RPMI7951 (cell line): ENCODE measurements at regions not wholly inside any gene's neighbourhood (a gene's known extent, or its start where the extent isn't known, plus 50 kb on each side); places are given as distances from the start of the nearest gene placed in this dataset.
"Not testable (repeated sequence)": the region's sequence is repeated elsewhere in the genome, so short reads cannot be mapped to it uniquely, and the experiment has no call there.

Experiments
- DNase-seq: peaks from one replicate; pipeline ENCODE4 v3.0.0-alpha.2; 2012; ENCODE audit warnings: low read depth

GRCh38 chr10:43939389-43939938, 290.8 kb upstream of the ZNF32 start:
- no peak for DNase-seq

DNA sequence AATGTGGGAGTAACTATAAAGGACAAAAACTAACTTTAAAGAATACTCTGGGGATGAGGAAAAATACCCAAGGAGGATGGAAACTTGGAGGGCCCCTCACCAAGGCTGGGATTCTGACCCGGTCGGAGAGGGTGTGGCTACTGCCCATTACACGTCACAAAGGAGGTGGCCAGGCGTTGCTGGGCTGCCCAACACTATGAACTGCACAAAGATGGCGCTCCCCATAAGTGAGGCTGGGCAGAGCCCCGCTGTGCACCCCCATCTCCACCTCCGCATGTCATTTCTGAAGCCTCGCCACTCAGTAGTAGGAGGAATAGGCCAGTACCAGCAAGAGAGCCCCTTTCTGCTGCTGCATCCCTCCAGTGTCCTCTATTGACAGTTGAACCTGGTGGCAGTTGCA, 290.1 kb upstream of the ZNF32 start:
- no peak for DNase-seq

DNA sequence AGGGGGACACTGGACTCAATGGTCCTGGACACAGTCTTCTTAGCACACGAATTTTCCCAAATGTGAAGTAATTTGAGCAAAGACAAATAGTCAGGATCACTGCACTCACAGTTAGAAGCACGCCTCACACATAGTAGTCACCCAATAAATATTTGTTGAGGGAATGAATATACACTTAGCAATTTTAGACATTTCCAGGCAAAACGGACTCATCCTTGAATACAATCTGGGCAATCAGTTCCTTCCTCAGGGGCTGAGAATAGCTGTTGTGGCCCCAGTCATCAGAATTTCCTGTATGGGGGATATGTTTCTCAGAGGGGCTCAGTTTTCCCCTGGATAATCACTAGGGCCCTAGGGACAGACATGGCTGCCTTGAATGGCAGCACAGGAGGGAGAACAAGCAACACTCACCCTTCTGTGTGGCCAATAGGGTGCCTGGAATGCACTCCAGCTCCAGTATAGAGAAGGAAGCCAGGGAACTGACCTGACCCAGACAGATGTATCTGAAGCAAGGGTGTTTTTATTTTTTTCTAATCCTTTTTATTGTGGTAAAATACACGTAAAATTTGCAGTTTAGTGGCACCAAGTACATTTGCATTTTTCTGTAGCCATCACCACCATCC, 282.7 kb upstream of the ZNF32 start:
- DNase-seq, result peak; percentile 71

GRCh38 chr10:43930777-43931176, 282.1 kb upstream of the ZNF32 start:
- DNase-seq, result no peak

DNA sequence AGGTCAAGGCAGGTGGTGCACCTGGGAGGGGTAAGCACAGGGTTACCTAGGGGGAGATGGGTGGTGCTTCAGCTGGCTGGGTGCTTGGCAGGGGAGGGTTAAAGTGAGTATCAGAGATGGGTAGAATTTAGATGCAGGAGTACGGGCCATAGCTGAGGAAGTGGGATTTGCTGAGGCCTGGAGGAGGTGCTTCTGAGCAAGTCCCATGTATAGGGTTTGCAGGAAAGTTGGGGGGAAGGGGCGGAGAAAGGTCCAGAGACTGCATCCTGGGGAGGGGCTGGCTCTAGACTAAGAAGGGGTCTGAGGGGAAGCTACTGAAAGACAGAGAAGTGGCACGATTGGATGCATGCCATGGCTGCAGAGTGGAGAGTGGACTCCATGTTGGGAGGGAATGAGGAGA, 281.6 kb upstream of the ZNF32 start:
- DNase-seq, result no peak

DNA sequence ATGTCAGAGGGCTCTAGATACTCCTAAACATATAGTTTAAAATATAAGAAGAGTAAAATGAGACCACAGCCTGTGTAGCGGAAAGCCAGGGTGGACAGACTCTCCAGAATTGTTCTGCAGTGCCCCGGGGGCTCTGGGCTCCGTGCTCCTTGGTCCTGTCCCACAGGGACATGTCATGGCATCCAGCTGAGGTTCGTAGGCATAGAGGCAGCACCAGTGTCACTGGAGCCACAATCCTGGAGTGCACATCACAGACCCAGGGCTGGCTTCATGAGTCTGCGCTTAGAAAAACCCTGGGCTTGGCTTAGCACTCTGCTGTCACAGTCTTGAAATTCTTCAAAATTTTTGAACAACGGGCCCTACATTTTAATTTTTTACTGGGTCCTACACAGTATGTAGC, 280.4 kb upstream of the ZNF32 start:
- no peak for DNase-seq

DNA sequence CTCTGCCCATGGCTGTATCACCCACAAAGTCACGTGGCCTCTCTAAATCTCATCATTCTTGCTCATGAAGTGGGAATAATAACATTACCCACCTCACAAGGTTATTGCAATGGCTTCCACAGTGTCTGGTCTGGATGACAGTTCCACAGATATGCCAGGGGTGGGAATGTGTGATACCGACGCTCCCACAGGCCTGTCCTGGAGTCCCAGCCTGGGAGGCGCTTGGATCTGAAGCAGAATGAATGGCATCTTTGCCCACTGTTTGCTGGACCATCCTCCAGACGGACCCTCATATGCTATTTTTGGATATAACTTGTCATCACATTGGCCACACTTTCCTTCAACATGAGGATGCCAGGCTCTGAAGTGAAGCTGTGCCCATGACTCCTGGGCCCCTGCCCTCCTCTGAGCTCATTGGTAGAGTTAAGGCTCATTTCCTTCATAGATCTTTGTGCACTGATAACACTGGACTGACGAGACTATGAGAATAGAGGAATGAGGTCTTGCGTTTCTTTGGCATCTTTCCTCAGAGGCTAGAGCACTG, 279.8 kb upstream of the ZNF32 start:
- no peak for DNase-seq

GRCh38 chr10:43926875-43927406, 278.3 kb upstream of the ZNF32 start:
- no peak for DNase-seq

- DNase-seq, result no peak
These were observed 277.7 kb upstream of the ZNF32 start for GRCh38 chr10:43926371-43926770.

- no peak for DNase-seq
These were observed 277.1 kb upstream of the ZNF32 start for GRCh38 chr10:43925793-43926192.

DNA sequence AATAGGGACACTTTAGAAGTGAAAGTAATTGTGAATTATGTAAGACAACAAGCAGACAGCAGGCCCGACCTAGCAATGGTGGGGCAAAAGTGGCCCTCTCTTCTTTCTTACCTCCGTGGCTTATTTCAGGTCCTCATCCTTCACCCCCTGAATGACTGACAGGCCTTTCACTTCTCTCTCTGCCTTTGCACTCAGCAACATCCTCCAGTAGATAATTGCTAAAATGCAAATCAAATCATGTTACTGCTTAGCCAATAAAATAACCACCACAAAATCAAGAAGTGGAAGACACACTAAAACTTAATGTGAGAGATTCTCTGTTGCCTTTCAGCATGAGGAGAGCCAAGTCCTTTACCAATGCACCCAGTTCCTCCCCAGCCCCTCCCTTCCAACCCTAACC, 274.6 kb upstream of the ZNF32 start:
- DNase-seq, result no peak

DNA sequence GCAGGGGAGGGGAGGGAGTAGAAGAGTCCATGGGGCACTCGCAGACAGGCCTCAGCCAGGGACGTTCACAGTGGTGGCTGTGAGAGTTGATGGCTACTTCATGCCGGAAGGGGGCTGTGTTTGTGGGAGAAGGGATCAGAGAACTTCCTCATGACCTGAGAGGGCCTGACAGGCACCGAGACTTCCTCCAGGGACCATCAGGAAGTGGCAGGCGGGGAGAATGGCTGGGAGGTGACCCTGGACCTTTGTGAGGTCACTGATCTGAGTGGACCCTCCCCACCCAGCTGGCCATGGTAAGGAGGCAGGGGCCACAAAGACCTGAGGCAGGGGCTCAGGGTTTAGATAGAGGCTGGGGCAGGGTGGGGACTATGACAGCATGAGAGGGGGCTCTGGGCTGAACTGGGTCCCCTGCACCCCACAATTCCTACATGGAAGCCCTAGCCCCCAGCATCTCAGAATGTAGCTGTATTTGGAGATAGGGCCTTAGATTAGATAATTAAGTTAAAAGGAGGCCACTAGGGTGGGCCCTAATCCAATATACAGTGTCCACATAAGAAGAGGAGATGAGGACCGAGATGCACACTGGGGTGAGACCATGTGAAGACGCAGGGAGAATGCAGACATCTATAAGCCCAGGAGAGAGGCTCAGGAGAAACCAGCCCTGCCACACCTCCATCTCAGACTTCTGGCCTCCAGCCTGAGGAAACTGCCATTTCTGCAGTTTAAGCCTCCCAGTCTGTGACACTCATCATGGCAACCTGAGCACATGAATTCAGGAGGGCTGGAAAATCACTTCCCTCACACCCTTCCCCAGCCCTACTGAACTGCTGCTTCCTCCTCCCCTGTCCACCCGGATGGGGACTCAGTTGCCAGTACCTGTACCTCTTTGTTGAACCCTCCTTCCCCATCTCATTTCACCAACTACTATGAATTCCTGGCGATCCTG, 273.9 kb upstream of the ZNF32 start:
- no peak for DNase-seq

DNA sequence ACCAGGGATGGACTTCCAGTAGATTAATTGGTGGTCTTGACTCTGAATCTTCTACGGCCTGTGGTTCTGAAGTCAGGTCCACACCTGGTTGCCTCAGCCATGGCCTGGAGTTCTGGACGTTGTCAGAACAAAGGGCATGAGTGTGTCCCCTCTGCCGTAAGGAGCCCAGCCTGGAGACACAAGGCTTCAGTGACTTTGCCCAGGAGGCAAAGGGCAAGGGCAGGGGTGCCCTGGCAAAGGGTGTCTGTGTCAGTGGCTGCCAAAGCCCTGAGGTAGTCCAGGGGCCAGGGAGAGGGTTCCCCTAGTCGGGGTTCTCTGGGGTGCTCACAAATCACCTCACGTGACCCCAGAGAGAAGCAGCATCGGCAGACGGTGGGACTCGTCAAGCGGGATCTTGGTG, 273.2 kb upstream of the ZNF32 start:
- no peak for DNase-seq

DNA sequence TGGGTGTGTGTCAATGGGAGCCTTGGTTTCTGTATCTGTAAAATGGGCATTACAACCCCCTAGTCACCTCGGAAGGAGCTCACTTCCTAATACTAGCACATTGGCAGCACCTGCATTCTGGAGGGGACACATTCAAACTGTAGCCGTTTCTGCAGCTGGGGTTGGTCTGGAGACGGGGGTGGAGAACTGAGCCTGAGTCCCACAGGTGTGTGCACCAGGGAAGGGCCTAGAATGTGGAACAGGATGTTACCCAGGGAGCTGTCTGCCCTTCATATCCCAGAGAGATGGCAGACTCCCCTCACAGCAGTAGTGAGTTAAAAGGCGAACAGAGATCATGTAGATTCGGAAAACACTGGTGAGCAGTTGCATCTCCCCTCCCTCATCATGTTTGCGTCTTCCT, 272.8 kb upstream of the ZNF32 start:
- DNase-seq, result no peak

DNA sequence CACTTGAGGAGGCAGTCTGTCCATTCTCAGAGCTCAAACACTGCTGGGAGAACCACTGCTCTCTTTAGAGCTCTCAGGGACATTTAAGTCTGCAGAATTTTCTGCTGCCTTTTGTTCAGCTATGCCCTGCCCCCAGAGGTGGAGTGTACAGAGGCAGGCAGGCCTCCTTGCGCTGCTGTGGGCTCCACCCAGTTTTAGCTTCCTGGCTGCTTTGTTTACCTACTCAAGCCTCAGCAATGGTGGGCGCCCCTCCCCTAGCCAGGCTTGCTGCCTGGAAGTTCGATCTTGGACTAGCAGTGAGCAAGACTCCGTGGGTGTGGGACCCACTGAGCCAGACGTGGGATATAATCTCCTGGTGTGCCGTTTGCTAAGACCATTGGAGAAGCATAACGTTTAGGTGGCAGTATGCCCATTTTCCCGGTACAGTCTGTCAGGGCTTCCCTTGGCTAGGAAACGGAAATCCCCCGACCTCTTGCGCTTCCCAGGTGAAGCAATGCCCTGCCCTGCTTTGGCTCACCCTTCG, 271.6 kb upstream of the ZNF32 start:
- not testable (repeated sequence) for DNase-seq

- peak; percentile 96 for DNase-seq
These were observed 265.1 kb upstream of the ZNF32 start for GRCh38 chr10:43913676-43914235.

- no peak for DNase-seq
These were observed 263.8 kb upstream of the ZNF32 start for GRCh38 chr10:43912469-43912868.

DNA sequence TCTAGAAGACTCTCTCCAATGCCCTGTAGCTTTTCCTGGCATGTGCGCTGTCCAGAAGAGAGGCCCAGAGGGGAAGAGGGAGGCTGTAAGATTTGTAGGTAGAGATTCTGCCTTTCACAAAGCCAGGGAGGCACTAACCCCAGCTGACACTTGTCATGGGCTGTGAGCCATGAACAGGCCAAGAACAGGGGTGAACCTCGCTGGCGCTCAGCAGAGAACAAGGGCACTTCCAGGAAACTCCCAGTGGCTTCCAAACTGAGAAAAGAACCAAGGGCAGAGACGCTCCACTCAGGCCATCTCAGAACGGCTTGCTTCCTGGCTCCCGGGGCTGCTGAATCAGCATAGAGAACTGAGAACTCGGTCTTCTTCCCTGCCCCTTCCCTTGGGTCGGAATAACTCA, 257.8 kb upstream of the ZNF32 start:
- DNase-seq, result no peak

GRCh38 chr10:43905512-43906236, 257.0 kb upstream of the ZNF32 start:
- DNase-seq, result no peak

DNA sequence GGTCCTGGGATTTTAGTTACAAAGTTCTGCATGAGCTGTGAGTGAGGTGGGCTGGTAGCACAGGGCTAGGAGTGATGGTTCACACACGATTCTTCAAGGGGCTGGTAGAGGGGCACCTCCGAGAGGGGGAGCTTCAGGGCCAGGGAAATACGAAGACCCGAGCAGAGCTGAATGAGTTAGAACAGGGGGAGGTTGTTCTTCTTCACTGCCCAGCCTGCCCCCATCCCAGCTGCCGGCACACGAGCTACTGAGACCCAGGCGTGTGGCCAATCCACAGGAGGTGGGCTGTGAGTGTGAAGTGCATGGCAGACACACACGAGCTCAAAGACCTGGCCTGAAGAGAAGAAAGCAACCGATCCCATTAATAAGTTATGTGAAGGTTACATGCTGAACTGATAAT, 256.2 kb upstream of the ZNF32 start:
- DNase-seq, result no peak

DNA sequence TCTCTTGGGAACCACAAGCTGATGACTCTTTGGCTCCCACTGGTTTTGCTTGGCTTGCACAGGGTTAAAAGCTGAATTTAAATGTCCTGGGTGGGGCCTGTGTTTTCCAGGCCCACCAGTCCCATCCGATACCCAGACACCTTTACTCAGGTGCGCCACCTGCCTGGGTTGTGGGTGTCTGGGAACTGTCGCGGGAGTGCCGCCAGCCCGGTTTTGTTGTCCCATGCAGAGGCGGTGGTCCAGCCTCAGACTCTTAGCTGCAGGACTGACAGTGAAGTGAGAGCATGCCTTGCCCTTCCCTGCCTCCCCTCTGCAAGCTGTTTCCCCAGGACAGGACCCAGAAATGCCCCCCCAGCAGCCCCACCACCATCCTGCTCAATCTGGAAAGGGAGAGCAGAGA, 255.6 kb upstream of the ZNF32 start:
- DNase-seq, result no peak
